GM12891 (cell line): ENCODE measurements at regions not wholly inside any gene's neighbourhood (a gene's known extent, or its start where the extent isn't known, plus 50 kb on each side); places are given as distances from the start of the nearest gene placed in this dataset.

ENCODE experiments used
- POLR2A ChIP-seq: IDR thresholded peaks from 2 replicates; pipeline ENCODE4 v1.6.1; 2011; ENCODE audit warnings: low read depth, low read length, control low read depth
- POLR2AphosphoS5 ChIP-seq: IDR thresholded peaks from 2 replicates; pipeline ENCODE4 v1.6.1; 2011; ENCODE audit warnings: low read depth, low read length, control low read depth
- SPI1 ChIP-seq: IDR thresholded peaks from 2 replicates; pipeline ENCODE4 v1.6.1; 2011; ENCODE audit warnings: low read depth, low read length, control low read depth
- TAF1 ChIP-seq: IDR thresholded peaks from 2 replicates; pipeline ENCODE4 v1.6.1; 2011; ENCODE audit warnings: low read depth, low read length, control low read depth

- TF ChIP-seq POLR2AphosphoS5 = no peak
- TF ChIP-seq POLR2A = no peak
- no peak for TF ChIP-seq SPI1
- no peak for TF ChIP-seq TAF1
Observed at GRCh38 chr16:35180970-35181369, 1721.6 kb downstream of the TP53TG3F start.
